ES-I3 (cell line): ENCODE measurements at regions not wholly inside any gene's neighbourhood (a gene's known extent, or its start where the extent isn't known, plus 50 kb on each side); places are given as distances from the start of the nearest gene placed in this dataset.
A peak's percentile ranks its signal among the peaks of the same experiment; 100 is the strongest.
"Not testable (repeated sequence)": the region's sequence is repeated elsewhere in the genome, so short reads cannot be mapped to it uniquely, and the experiment has no call there.

Experiments
- H3K36me3 ChIP-seq: 2 replicates; pipeline ENCODE4 v1.6.1; 2013; ENCODE audit warnings: mild to moderate bottlenecking, low read length, control low read depth, moderate library complexity; ENCODE audit not compliant: insufficient read depth
- H3K4me1 ChIP-seq: 2 replicates; pipeline ENCODE4 v1.6.1; 2013; ENCODE audit warnings: mild to moderate bottlenecking, control low read depth, low read length; ENCODE audit not compliant: insufficient read depth
- H3K9ac ChIP-seq: 2 replicates; pipeline ENCODE4 v1.6.1; 2013; ENCODE audit warnings: low read depth, mild to moderate bottlenecking, low read length, moderate library complexity
- H3K9me3 ChIP-seq: 2 replicates; pipeline ENCODE4 v1.6.1; 2013; ENCODE audit warnings: mild to moderate bottlenecking, low read length, moderate library complexity; ENCODE audit not compliant: control insufficient read depth, insufficient read depth

DNA sequence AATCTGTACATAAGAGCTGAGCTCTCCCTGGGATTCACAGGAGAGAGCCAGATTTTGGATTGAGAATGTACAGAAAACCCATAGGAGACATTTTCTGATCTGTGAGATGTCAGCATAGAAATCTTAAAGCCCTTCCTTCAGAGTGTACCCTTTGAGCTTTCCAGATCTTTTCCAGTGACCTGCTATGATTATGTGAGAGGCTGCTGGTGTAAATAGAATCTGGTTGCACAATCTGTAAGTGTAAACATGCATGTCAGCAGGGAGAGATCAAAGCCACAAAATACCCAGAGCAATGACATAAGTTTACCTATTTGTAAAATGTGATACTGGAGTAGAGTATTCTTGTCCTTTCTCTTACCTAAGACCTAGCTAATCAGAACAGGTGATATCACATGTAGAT is 471.9 kb downstream of the FOXD4L5 start:
- not testable (repeated sequence) for H3K4me1 ChIP-seq, H3K9me3 ChIP-seq, H3K9ac ChIP-seq, H3K36me3 ChIP-seq

DNA sequence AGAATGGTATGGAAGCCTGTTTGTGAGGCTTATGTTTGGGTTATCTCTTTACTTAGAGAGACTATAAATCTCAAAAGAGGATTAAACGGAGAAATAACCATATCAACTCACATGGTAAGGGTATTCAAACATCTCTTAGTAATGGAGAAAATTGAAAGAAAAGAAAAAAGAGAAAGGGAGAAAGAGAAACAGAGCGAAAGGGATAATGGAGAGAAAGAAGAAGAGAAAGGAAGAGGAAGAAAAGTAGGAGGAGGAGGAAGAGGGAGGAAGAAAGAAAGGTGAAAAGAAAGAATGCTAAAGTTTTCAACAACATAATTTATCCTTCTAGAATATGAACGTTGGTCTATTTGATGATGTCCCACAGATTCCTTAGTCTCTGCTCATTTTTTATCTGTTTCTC is 506.3 kb downstream of the FOXD4L5 start:
- H3K36me3 ChIP-seq, H3K9me3 ChIP-seq, H3K4me1 ChIP-seq, H3K9ac ChIP-seq: not testable (repeated sequence)

DNA sequence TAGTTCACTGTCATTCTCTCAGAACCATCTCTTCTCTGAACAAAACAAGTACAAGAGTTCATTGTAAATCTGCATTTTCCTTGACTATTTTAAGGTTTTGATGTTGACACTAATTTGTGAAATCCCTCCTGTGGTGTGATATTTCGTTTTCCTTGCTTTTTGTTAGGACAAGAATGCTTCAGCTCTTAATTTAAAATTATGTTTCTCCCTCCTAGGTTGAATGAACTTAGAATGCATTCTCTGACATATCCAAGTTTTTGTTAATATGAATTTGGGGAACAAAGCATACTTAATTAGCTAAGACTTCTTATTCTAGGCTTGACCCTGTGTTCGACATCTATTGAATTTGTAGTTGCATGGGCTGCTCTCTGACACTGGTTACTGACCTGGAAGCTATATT is 508.7 kb downstream of the FOXD4L5 start:
- not testable (repeated sequence) for H3K9me3 ChIP-seq, H3K4me1 ChIP-seq, H3K9ac ChIP-seq, H3K36me3 ChIP-seq

DNA sequence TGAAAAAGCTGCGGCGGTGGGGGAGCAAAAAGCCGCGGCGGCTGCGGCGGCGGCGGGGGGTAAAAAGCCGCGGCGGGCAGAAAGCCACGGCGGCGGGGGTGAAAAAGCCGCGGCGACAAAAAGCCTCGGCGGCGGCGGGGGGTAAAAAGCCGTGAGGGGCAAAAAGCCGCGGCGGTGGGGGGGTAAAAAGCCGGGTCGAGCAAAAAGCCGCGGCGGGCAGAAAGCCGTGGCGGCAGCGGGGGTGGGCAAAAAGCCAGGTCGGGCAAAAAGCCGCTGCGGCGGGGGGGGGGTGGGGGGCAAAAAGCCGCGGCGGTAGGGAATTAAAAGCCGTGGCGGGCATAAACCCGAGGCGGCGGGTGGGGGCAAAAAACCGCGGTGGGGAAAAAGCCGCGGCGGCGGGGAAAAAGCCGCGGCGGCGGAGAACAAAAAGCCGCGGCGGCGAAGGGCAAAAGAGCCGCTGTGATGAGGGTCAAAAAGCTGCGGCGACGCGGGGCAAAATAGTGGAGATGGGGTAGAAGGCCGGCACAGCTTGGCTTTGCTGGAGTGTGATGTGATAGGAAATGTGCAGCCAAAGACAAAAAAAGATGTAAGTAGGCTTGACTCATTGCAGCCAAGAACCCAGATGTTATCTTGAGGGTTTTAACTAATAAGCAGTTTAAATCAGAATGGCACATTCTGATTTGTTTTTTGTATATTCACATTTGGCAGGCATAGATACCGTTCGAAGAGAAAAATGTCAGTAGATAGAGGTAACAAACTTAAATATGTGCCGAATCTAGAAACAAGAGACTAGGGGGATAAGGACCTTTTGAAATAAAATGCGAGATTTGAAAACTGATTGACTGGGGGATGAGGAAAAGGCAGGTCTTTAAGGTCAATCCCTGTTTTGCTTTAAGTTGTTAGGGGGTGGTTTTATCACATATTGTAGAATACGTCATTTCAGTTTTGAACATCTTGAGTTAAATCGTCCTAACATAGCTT is 509.9 kb downstream of the FOXD4L5 start:
- H3K36me3 ChIP-seq, H3K4me1 ChIP-seq, H3K9me3 ChIP-seq, H3K9ac ChIP-seq: not testable (repeated sequence)

DNA sequence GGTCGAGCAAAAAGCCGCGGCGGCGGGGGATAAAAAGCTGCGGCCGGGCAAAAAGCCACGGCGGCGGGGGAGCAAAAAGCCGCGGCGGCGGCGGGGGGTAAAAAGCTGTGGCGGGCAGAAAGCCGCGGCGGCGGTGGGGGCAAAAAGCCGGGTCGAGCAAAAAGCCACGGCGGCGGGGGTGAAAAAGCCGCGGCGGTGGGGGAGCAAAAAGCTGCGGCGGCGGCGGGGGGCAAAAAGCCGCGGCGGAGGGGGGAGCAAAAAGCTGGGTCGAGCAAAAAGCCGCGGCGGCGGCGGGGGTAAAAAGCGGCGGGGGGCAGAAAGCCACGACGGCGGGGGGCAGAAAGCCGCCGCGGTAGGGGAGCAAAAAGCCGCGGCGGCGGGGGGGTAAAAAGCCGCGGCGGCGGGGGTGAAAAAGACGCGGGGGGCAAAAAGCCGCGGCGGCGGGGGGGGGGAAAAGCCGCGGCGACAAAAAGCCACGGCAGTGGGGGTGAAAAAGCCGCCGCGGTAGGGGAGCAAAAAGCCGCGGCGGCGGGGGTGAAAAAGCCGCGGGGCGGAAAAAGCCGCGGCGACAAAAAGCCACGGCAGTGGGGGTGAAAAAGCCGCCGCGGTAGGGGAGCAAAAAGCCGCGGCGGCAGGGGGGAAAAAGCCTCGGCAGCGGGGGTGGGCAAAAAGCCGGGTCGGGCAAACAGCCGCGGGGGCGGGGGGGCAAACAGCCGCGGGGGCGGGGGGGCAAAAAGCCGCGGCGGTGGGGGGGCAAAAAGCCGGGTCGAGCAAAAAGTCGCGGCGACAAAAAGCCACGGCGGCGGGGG is 510.8 kb downstream of the FOXD4L5 start:
- H3K9me3 ChIP-seq, H3K36me3 ChIP-seq, H3K4me1 ChIP-seq: not testable (repeated sequence)
- peak overlapping the region; percentile 28; the same call in 1 of the 2 replicates for H3K9ac ChIP-seq

DNA sequence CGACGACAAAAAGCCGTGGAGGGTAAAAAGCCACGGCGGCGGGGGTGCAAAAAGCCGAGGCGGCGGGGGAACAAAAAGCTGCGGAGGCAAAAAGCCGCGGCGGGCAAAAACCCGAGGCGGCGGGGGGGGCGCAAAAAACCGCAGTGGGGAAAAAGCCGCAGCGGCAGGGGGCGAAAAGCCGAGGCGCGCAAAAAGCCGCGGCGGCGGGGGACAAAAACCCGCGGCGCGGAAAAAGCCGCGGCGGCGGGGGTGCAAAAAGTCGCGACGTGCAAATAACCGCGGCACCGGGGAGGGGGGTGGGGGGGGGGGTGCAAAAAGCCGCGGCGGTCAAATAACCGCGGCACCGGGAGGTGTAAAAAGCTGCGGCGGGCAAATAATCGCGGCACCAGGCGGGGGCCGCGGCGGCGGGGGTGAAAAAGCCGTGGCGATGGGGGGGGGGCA is 511.5 kb downstream of the FOXD4L5 start:
- Histone ChIP-seq H3K4me1 (no peaks in the 10 kb centered on the region), H3K36me3 (no peaks in the 10 kb centered on the region), H3K9ac (no peak overlapping the region; the same call in 1 of the 2 replicates), H3K9me3 (no peaks in the 10 kb centered on the region)

DNA sequence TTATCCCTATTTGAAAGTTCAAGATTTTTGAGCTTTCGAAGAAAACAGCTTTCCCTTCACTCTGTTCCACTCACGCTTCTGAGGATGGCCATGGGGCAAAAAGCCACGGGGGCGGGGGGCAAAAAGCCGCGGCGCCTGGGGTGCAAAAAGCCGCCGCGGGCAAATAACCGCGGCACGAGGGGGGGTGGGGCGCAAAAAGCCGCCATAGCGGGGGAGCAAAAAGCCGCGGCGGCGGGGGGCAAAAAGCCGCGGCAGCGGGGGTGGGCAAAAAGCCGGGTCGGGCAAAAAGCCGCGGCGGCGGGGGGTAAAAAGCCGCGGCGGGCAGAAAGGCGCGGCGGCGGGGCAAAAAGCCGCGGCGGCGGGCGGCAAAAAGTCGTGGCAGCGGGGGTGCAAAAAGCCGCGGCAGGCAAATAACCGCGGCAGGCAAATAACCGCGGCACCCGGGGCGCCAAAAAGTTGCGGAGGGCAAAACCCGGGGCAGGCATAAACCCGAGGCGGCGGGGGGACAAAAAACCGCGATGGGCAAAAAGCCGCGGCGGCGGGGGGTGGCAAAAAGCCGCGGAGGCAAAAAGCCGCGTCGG is 512.2 kb downstream of the FOXD4L5 start:
- H3K9me3 ChIP-seq, H3K9ac ChIP-seq, H3K4me1 ChIP-seq, H3K36me3 ChIP-seq: not testable (repeated sequence)

DNA sequence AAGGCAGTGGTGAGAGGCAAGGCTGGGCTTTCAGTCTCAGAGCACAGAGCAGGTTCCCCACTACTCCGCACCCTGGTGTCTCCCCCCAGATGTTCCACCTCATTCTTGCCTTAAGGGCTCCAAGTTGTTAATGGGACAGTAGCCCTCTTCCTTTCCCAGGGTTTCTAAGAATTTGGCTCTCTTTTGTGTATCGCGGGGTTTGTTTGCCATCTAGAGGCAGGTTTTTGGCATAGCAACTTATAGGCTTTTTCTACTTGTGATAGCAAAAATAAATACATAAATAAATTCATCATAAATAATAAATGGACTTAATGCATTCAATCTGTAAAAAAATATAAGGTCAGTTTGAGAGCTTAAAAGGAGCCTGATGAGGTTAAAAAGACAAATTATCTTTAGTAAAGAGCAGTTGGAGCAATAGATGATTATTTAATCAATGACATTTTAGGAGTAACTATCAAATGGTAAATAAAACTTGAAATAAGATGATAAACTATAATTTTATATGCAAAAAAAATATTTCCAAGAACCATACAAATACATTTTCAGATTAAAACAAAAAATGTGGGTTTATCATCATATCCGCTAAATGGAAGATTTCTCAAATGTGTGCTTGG is 512.8 kb downstream of the FOXD4L5 start:
- not testable (repeated sequence) for H3K9ac ChIP-seq, H3K36me3 ChIP-seq, H3K9me3 ChIP-seq, H3K4me1 ChIP-seq
